ENCODE measurements at regions not wholly inside any gene's neighbourhood (a gene's known extent, or its start where the extent isn't known, plus 50 kb on each side); places are given as distances from the start of the nearest gene placed in this dataset.
A peak's percentile ranks its signal among the peaks of the same experiment; 100 is the strongest.

GRCh38 chr12:67427336-67427735 is 158.2 kb downstream of the CAND1 start:
- no peak for DNase-seq

- no peak for DNase-seq
Observed at GRCh38 chr12:67428431-67428830, 159.3 kb downstream of the CAND1 start.

GRCh38 chr12:67430708-67431335 is 161.7 kb downstream of the CAND1 start:
- no peak for DNase-seq

- DNase-seq = no peak
Observed at GRCh38 chr12:67431411-67432020, 162.4 kb downstream of the CAND1 start.

GRCh38 chr12:67433385-67434175 is 164.4 kb downstream of the CAND1 start:
- no peak for DNase-seq

GRCh38 chr12:67434671-67435370 is 165.7 kb downstream of the CAND1 start:
- DNase-seq = no peak

GRCh38 chr12:67436230-67436629 is 167.1 kb downstream of the CAND1 start:
- DNase-seq = no peak

GRCh38 chr12:67437011-67437410 is 167.9 kb downstream of the CAND1 start:
- DNase-seq = no peak

GRCh38 chr12:67439611-67440010 is 170.5 kb downstream of the CAND1 start:
- DNase-seq = no peak

GRCh38 chr12:67441736-67442346 is 172.7 kb downstream of the CAND1 start:
- DNase-seq = peak; percentile 80

GRCh38 chr12:67442347-67442841 is 173.2 kb downstream of the CAND1 start:
- DNase-seq = no peak

- DNase-seq = no peak
Observed at GRCh38 chr12:67442896-67443295, 173.7 kb downstream of the CAND1 start.

GRCh38 chr12:67444542-67444941 is 175.4 kb downstream of the CAND1 start:
- DNase-seq = no peak

- DNase-seq = no peak
Observed at GRCh38 chr12:67446716-67447115, 177.6 kb downstream of the CAND1 start.

GRCh38 chr12:67447180-67447579 is 178.0 kb downstream of the CAND1 start:
- no peak for DNase-seq

GRCh38 chr12:67449591-67450052 is 180.5 kb downstream of the CAND1 start:
- peak; percentile 38 for DNase-seq

- DNase-seq = no peak
Observed at GRCh38 chr12:67450441-67450840, 181.3 kb downstream of the CAND1 start.

- DNase-seq = no peak
Observed at GRCh38 chr12:67451206-67451605, 182.0 kb downstream of the CAND1 start.

- DNase-seq = peak; percentile 7
Observed at GRCh38 chr12:67452119-67452805, 183.1 kb downstream of the CAND1 start.

GRCh38 chr12:67453191-67453590 is 184.0 kb downstream of the CAND1 start:
- no peak for DNase-seq

- DNase-seq = no peak
Observed at GRCh38 chr12:67455236-67455635, 186.1 kb downstream of the CAND1 start.

GRCh38 chr12:67456431-67456901 is 187.3 kb downstream of the CAND1 start:
- DNase-seq = no peak

Measured in CD4-positive, alpha-beta T cell treated with Interleukin-17A for 1 hour (primary cell).